ENCODE measurements at regions not wholly inside any gene's neighbourhood (a gene's known extent, or its start where the extent isn't known, plus 50 kb on each side); places are given as distances from the start of the nearest gene placed in this dataset.
"Not testable (repeated sequence)": the region's sequence is repeated elsewhere in the genome, so short reads cannot be mapped to it uniquely, and the experiment has no call there.

DNA sequence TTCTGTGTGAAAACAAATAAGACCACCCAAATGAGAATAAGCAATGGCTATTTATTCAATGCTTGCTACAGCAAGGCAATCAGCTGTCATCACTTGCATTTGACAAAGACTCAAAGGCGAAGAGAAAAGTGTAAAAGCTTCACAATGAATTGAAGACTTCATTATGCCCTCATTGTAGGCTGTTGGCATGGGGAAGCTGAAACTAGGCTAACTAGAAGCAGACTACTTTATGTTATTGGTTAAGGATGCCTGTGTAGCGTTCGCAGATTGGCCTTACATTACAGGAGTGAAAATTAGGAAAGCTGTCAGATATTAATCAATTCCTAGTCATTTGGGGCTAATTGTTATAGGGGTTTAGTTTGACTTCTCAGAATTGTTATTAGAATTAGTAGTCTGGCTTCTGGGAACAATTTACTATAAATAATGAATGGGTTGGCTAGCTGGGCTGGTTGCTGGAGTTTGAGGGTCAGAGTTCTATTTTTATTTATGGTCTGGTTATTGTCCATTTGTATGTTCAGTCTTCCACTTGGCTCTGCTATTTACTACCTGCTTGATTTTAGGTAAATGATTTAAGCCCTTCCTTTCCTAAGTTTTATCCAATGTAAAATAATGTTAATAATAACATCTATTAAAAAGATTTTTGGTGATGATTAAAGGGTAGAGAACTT lies 437.2 kb upstream of the SYT4 start:
- no peak for DNase-seq (ENCODE audit: low read depth in 2 of 2)

GRCh38 chr18:43719267-43719795 lies 442.0 kb upstream of the SYT4 start:
- DNase-seq (ENCODE audit: low read depth in 2 of 2) = no peak

DNA sequence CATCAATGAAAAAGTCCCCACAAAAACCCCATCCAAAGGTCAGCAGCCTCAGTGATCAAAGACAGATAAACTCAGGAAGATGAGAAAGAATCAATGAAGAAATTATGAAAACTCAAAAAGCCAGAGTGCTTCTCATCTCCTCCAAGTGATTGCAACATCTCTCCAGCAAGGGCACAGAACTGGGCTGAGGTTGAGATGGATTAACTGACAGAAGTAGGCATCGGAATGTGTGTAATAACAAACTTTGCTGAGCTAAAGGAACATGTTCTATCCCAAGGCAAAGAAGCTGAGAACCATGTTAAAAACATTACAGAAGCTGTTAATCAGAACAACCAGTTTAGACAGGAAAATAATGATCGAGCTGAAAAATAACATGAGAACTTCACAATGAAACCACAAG lies 442.8 kb upstream of the SYT4 start:
- DNase-seq (ENCODE audit: low read depth in 2 of 2) = no peak

GRCh38 chr18:43735570-43735969 lies 458.3 kb upstream of the SYT4 start:
- DNase-seq (ENCODE audit: low read depth in 2 of 2) = no peak

DNA sequence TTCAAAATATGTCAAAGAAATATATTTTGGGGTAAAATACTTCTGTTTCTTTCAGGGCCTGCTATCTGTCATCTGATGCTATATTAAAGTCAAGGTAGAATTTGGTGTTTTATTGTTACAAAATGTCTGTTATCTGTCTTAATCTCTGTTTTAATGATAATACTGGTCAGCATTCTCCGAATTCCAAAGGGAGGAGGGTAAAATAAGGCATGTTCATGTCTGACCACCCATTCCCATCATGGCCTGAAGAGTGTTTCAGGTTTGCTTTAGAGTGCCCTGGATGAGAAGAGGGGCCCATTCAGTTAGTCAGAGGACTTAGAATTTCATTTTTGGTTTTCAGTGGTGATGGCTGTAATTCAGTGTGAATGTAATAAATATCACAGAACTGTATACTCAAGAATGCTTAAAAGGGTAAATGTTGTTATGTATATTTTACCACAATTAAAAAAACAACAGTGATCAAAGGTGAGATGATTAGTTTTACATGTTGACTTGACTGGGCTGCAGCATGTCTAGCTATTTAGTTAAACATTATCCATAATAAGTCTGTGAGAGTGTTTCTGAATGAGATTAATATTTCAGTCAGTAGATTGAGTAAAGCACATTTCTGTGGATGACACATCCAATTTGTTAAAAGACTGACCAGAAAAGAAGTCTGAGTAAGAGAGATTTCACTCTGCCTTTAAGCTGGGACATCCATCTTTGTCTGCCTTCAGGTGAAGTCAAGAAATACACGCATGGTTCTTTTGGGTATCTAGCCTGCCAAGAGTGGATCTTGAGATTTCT lies 467.9 kb upstream of the SYT4 start:
- DNase-seq (ENCODE audit: low read depth in 2 of 2) = no peak

GRCh38 chr18:43751203-43751602 lies 473.9 kb upstream of the SYT4 start:
- DNase-seq (ENCODE audit: low read depth in 2 of 2) = no peak

GRCh38 chr18:43751835-43752234 lies 474.5 kb upstream of the SYT4 start:
- no peak for DNase-seq (ENCODE audit: low read depth in 2 of 2)

GRCh38 chr18:43757273-43757672 lies 480.0 kb upstream of the SYT4 start:
- DNase-seq (ENCODE audit: low read depth in 2 of 2) = no peak

DNA sequence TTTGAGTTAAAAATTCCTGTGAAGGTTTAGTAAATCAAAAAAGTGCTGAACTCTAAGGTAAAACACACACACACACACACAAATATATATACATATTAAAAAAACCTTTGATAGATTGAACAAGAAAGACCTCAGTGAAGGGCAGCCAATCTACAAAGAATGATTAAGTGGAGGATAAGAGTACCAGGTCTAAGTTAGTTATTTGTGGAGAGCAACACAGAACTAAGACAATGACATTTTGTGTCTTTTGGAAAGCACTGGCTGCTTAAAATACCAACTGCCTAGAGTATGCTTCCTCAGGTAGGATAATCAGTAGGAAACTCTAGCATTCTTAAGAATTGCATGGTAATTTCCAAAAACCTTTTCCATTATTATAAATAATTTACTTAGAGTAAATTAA lies 481.4 kb upstream of the SYT4 start:
- DNase-seq (ENCODE audit: low read depth in 2 of 2) = no peak

- no peak for DNase-seq (ENCODE audit: low read depth in 2 of 2)
Measured at GRCh38 chr18:43760010-43760409, 482.7 kb upstream of the SYT4 start.

DNA sequence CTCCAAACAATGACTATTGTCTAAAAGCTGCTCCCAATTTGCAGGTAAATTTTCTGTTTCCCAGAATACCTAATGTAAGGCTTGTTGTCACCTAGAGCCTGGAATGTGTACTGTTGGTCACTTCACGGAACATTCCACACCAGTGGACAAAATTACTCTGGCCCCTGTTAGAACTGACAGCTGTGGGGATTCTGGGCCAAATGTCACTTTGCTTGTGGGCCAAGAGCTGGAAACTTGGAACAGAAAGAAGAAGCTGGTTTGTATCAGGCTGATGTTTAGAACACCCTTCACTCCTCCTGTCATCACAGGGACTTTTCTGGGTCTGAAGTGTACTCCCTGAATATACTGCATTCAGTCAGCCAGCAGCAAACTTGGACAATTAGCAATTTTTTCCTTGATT lies 495.6 kb upstream of the SYT4 start:
- no peak for DNase-seq (ENCODE audit: low read depth in 2 of 2)

GRCh38 chr18:43774497-43774896 lies 497.2 kb upstream of the SYT4 start:
- DNase-seq (ENCODE audit: low read depth in 2 of 2) = no peak

DNA sequence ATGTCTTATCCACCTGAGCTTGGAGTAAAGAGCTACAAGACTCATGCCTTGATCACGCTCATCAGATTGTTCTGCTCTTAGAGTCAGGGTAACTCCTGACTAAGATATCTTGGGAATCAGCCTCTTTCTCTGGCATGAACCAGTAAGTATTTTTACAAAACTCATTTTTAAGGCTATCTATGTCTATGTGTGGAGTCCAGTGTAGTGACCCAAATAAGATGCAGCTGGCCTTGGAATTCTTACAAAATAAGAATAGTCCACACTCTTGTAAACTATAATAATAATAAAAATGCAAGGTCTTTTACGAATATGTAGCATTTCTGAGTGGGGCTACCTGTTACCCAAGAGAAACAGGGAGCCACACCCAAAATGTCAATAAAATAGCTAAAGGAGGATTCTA lies 498.3 kb upstream of the SYT4 start:
- DNase-seq (ENCODE audit: low read depth in 2 of 2) = no peak

GRCh38 chr18:43776997-43777396 lies 499.7 kb upstream of the SYT4 start:
- no peak for DNase-seq (ENCODE audit: low read depth in 2 of 2)

DNA sequence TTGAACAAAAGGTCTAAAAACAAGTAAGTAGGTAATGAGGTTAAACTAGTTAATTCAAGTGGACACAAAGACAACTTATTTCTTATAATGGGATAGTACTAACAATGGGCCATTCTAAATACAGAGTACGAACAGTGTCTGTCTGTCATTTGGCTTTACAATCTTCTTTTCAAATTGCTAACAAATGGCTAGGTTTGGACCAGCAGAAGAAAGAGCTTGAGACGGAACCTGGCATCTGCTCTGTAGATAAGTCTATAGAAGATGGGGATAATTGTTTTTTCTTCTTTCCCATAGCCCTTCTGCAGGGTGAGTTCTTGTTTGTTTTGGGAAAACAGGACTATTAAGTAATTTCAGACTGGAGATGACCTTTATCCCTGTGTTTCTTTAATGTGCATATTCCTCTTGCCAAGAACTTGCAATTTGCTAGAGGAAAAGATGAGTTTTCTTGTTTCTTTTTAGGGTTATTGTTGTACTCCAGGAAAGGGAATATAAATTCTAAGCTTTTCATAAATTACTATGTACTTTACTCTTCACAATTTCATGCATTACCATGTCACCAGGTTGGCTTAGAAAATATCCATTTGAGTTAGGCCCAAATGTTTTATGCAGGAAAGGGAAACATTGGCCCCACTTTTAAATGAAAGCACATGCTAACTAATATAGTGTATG lies 500.5 kb upstream of the SYT4 start:
- DNase-seq (ENCODE audit: low read depth in 2 of 2) = no peak

DNA sequence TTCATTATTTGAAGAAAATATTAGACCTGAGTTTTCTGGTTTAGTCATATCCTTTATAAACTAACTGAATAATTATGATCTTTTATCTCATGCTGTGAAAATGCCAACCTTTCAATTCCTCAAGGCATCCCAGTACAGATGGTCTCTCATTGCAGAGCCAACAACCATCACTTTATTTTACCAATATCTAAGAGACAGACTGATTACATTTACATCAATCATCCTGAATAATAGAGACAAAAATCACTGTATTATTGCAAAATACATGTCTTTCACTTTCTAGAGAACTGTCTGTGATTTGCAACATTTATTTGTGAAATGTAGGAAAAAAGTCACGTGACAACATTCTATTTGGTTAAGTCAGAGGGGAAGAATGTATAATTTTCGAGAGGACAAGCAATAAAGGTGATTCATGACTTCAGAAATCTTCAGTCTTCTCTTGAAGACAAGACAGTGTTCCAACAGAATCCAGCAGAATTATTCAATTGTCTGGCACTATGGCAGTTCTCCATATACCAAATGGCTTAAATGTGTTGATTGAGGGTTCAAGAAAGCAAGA lies 503.6 kb upstream of the SYT4 start:
- DNase-seq (ENCODE audit: low read depth in 2 of 2) = no peak

DNA sequence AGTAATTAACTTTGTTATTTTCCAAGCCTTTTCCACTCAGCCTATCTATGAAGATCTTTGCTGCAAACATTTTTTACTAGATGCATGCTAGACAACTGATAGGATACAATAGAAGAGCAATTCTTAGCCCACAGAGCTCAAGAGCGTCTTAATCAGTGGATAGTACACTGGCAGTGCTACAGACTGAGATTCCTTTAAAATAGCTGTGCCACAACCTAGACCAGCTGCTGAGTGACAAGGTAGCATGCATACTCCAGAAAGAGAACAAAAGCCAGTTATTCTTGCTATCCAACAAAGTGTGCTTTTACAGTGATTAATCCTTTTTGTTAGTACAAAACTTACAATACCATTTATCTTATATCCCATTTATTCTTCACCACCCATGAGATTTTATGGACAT lies 507.9 kb upstream of the SYT4 start:
- no peak for DNase-seq (ENCODE audit: low read depth in 2 of 2)

GRCh38 chr18:43786893-43787292 lies 509.6 kb upstream of the SYT4 start:
- DNase-seq (ENCODE audit: low read depth in 2 of 2) = no peak

- DNase-seq (ENCODE audit: low read depth in 2 of 2) = not testable (repeated sequence)
Measured at GRCh38 chr18:43787721-43788120, 510.4 kb upstream of the SYT4 start.

DNA sequence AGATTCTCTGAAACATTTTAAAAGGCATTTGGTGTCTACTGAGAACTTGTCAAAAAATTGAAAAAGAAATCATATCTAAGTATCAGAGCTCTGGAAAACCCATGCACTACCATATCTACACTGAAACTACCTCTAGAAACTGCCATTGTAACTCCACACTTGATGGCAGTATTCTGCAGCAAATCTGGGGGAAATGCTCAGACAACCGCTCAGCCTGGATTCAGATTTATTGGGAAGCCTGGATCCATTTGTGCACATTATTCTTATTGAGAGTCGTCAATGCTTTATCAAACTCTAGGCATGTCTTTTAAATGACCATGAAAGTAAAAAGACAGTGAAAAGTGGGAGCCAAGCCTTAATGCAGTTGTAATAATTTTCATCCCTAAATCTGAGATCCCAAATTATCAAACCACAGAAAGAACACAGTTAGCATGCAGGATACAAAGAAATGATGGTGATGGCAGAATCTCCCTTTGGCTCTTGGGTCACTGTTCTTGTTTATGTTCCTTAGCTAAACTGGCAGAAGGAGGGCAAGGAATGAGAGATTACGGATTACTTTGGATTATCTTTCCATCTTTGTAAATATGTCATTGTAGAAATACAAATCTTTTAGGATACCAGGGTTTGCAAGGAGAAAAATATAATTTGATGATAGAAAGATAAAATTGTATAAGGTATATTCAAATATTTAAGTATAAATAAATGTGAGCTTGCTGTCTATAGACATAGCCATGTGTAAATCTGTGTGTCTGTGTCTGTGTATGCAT lies 512.1 kb upstream of the SYT4 start:
- no peak for DNase-seq (ENCODE audit: low read depth in 2 of 2)

GRCh38 chr18:43793910-43794309 lies 516.6 kb upstream of the SYT4 start:
- DNase-seq (ENCODE audit: low read depth in 2 of 2) = no peak

DNA sequence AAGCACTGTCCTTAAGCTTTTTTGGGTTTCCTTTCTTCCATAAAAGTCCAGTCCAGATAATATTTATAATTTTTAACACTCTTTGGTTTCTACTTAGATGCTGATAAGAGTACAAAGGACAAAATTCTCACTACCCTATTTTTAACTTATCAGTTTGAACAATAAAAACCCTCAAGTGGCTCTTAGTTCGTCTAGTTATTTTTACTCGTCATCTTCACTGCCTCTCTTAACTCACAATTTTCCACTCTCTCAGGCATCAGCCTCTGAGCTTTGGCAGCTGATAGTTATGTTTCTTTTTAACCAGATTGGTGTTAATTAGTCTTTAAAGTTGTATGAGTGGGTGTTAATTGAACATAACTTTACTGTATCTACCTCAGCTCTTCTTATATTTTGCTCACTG lies 517.1 kb upstream of the SYT4 start:
- DNase-seq (ENCODE audit: low read depth in 2 of 2) = no peak
